ENCODE measurements at regions not wholly inside any gene's neighbourhood (a gene's known extent, or its start where the extent isn't known, plus 50 kb on each side); places are given as distances from the start of the nearest gene placed in this dataset.

GRCh38 chr2:20123871-20124594, 72.6 kb upstream of the LAPTM4A start:
- TF ChIP-seq CTCF (IDR thresholded peaks at IDR 0.05; ENCODE audit: low read depth, low read length) (no peak), POLR2A (IDR thresholded peaks at IDR 0.05; ENCODE audit: extremely low read depth, insufficient read length) (no peak), MAX (IDR thresholded peaks at IDR 0.05; ENCODE audit: low read depth, low read length) (no peak)

Measured in NB4 (cell line).